ENCODE measurements at regions not wholly inside any gene's neighbourhood (a gene's known extent, or its start where the extent isn't known, plus 50 kb on each side); places are given as distances from the start of the nearest gene placed in this dataset.

GRCh38 chr17:69702078-69702477 lies 287.6 kb downstream of the MAP2K6 start:
- intact Hi-C loops (cut with DNase I) = no loop called here
- Histone ChIP-seq H3K4me3 (no peak overlapping the region), H3K27ac (no peak overlapping the region), H3K27me3 (no peaks in the 10 kb centered on the region), H3K9me3 (peaks cover 0 to 16% (median 12%) of the 10 kb centered on the region in 3 donors), H3K36me3 (no peaks in the 10 kb centered on the region), H3K4me1 (peaks cover 0 to 1% (median 0%) of the 10 kb centered on the region in 3 donors)
- TF ChIP-seq CTCF (IDR thresholded peaks at IDR 0.05) = no peak
- TF ChIP-seq POLR2A (IDR thresholded peaks at IDR 0.05) = no peak
- WGBS, 2 donors = 38 to 60% methylated on average over 1 of the region's 1 CpG
- no peak for DNase-seq

GRCh38 chr17:69703751-69704150 lies 289.3 kb downstream of the MAP2K6 start:
- no peak overlapping the region for H3K27ac ChIP-seq
- intact Hi-C loops (cut with DNase I) = no loop called here
- DNase-seq = no peak
- H3K36me3 ChIP-seq = no peaks in the 10 kb centered on the region
- H3K27me3 ChIP-seq = no peaks in the 10 kb centered on the region
- TF ChIP-seq POLR2A (IDR thresholded peaks at IDR 0.05) = no peak
- TF ChIP-seq CTCF (IDR thresholded peaks at IDR 0.05) = no peak
- peaks cover 0 to 5% (median 0%) of the 10 kb centered on the region in 3 donors for H3K4me1 ChIP-seq
- H3K9me3 ChIP-seq = peaks cover 0 to 5% (median 3%) of the 10 kb centered on the region in 3 donors
- H3K4me3 ChIP-seq = no peak overlapping the region
- 78 to 80% methylated on average over 1 of the region's 1 CpG for WGBS, 2 donors

- intact Hi-C loops (cut with DNase I) = no loop called here
- Histone ChIP-seq H3K27me3 (no peaks in the 10 kb centered on the region), H3K36me3 (no peaks in the 10 kb centered on the region), H3K27ac (no peak overlapping the region), H3K4me1 (peaks cover 0 to 10% (median 0%) of the 10 kb centered on the region in 3 donors), H3K4me3 (no peak overlapping the region), H3K9me3 (no peaks in the 10 kb centered on the region)
- WGBS, 2 donors = 79 to 92% methylated on average over 1 of the region's 1 CpG
- TF ChIP-seq POLR2A (IDR thresholded peaks at IDR 0.05) = no peak
- no peak for TF ChIP-seq CTCF (IDR thresholded peaks at IDR 0.05)
- no peak for DNase-seq
Measured at GRCh38 chr17:69704935-69705334, 290.4 kb downstream of the MAP2K6 start.

- Histone ChIP-seq H3K9me3 (no peaks in the 10 kb centered on the region), H3K27me3 (no peaks in the 10 kb centered on the region), H3K4me1 (peaks cover 0 to 10% (median 0%) of the 10 kb centered on the region in 3 donors), H3K4me3 (no peak overlapping the region), H3K27ac (no peak overlapping the region), H3K36me3 (no peaks in the 10 kb centered on the region)
- intact Hi-C loops (cut with DNase I) = no loop called here
- DNase-seq = no peak
- no peak for TF ChIP-seq POLR2A (IDR thresholded peaks at IDR 0.05)
- TF ChIP-seq CTCF (IDR thresholded peaks at IDR 0.05) = no peak
- WGBS, 2 donors = 29 to 67% methylated on average over 2 of the region's 2 CpGs
Measured at GRCh38 chr17:69706127-69706526, 291.6 kb downstream of the MAP2K6 start.

GRCh38 chr17:69709441-69709840 lies 294.9 kb downstream of the MAP2K6 start:
- Histone ChIP-seq H3K27me3 (no peaks in the 10 kb centered on the region), H3K27ac (no peak overlapping the region), H3K4me3 (no peak overlapping the region), H3K4me1 (peaks cover 0 to 22% (median 0%) of the 10 kb centered on the region in 3 donors), H3K9me3 (no peaks in the 10 kb centered on the region), H3K36me3 (no peaks in the 10 kb centered on the region)
- TF ChIP-seq POLR2A (IDR thresholded peaks at IDR 0.05) (no peak), CTCF (IDR thresholded peaks at IDR 0.05) (no peak)
- no peak for DNase-seq
- intact Hi-C loops (cut with DNase I) = no loop called here
- WGBS, 2 donors = 72 to 87% methylated on average over 6 of the region's 6 CpGs

Data from esophagus squamous epithelium (tissue), 5 donors.